NCI-H510A treated with DMSO at 0.1 percent for 48 hours (cell line): ENCODE measurements at regions not wholly inside any gene's neighbourhood (a gene's known extent, or its start where the extent isn't known, plus 50 kb on each side); places are given as distances from the start of the nearest gene placed in this dataset.
A peak's percentile ranks its signal among the peaks of the same experiment; 100 is the strongest.
"Not testable (repeated sequence)": the region's sequence is repeated elsewhere in the genome, so short reads cannot be mapped to it uniquely, and the experiment has no call there.

ENCODE experiments used
- DNase-seq: peaks from one replicate; lab custom pipeline; 2025; lab: John Stamatoyannopoulos, UW

- not testable (repeated sequence) for DNase-seq
Observed at GRCh38 chr16:29578898-29579297, 72.7 kb upstream of the NPIPB12 start.

- not testable (repeated sequence) for DNase-seq
Observed at GRCh38 chr16:29581764-29582163, 75.6 kb upstream of the NPIPB12 start.

- not testable (repeated sequence) for DNase-seq
Observed at GRCh38 chr16:29591919-29592318, 71.1 kb upstream of the SPN start.

GRCh38 chr16:29594269-29594925, 68.7 kb upstream of the SPN start:
- DNase-seq = peak; percentile 31

- peak; percentile 92 for DNase-seq
Observed at GRCh38 chr16:29594926-29595838, 67.9 kb upstream of the SPN start.

- DNase-seq = not testable (repeated sequence)
Observed at GRCh38 chr16:29597030-29597429, 66.0 kb upstream of the SPN start.

GRCh38 chr16:29600111-29601000, 62.7 kb upstream of the SPN start:
- DNase-seq = peak; percentile 13

GRCh38 chr16:29602247-29602625, 60.8 kb upstream of the SPN start:
- not testable (repeated sequence) for DNase-seq

GRCh38 chr16:29602683-29603088, 60.4 kb upstream of the SPN start:
- not testable (repeated sequence) for DNase-seq

- DNase-seq = not testable (repeated sequence)
Observed at GRCh38 chr16:29604631-29605549, 58.2 kb upstream of the SPN start.

GRCh38 chr16:29605593-29606205, 57.3 kb upstream of the SPN start:
- DNase-seq = not testable (repeated sequence)

GRCh38 chr16:29606669-29607427, 56.2 kb upstream of the SPN start:
- not testable (repeated sequence) for DNase-seq

GRCh38 chr16:29607428-29607823, 55.6 kb upstream of the SPN start:
- not testable (repeated sequence) for DNase-seq

GRCh38 chr16:29612381-29613306, 50.4 kb upstream of the SPN start:
- not testable (repeated sequence) for DNase-seq
